HCT116 (cell line): ENCODE measurements at regions not wholly inside any gene's neighbourhood (a gene's known extent, or its start where the extent isn't known, plus 50 kb on each side); places are given as distances from the start of the nearest gene placed in this dataset.

Experiments used
- ATAC-seq: fragments of 200-7000 bp; cut with Tn5 transposase; 2 replicates; pipeline ENCODE4 v1.9.1; 2020; ENCODE audit warnings: mild to moderate bottlenecking, moderate library complexity
- BruUV-seq: library from RNA; stranded (reverse); fragments of 400-500 nt; replicated peaks from 2 replicates; lab custom pipeline; 2021; lab: Mats Ljungman, UMichigan
- CTCF ChIA-PET: fragments of 300-600 bp; sonication (Branson Sonifier 250); formaldehyde crosslinking; loops from one replicate; lab custom pipeline; 2021; ENCODE audit warnings: antibody characterized with exemption; lab: Charles Lee
- POLR2A ChIA-PET: fragments of 300-600, 350-600 bp; sonication (Branson Sonifier 250); formaldehyde crosslinking; loops from one replicate; lab custom pipeline; 2021; ENCODE audit warnings: antibody characterized with exemption; lab: Charles Lee
- RAD21 ChIA-PET, 2 experiments: fragments of 300-600 bp; sonication (Branson Sonifier 250); formaldehyde crosslinking; loops; one replicate each; lab custom pipeline; 2023; ENCODE audit warnings: low total read pairs in 2 of 2; ENCODE audit not compliant: uncharacterized antibody in 2 of 2, unreplicated experiment in 2 of 2, low non-redundant PET in 1 of 2; lab: Charles Lee
- DNase-seq: peaks from one replicate; pipeline ENCODE4 v3.0.0-alpha.2; 2010; ENCODE audit warnings: low read depth, low spot score
- H2AFZ ChIP-seq: fragments of 200-600 bp; shearing (Covaris generic), sonication (generic); 2 replicates; pipeline ENCODE4 v1.6.1; 2017; ENCODE audit warnings: low read depth, mixed run types, mixed read lengths, antibody characterized with exemption, low read length; ENCODE audit not compliant: poor library complexity, severe bottlenecking
- H3K27ac ChIP-seq: 2 replicates; pipeline ENCODE4 v1.5.1; 2012; ENCODE audit warnings: low read depth, low read length
- H3K27me3 ChIP-seq: fragments of 200-600 bp; sonication (generic); 2 replicates; pipeline ENCODE4 v1.6.1; 2016; ENCODE audit warnings: mixed run types, low read length, mixed read lengths; ENCODE audit not compliant: insufficient read depth
- H3K36me3 ChIP-seq, 2 experiments: fragments of 200-500 bp in 1 of 2; fragments of 200-600 bp in 1 of 2; sonication (Bioruptor generic) in 1 of 2; sonication (generic) in 1 of 2; 2 replicates each; pipeline versions ENCODE4 v1.5.1 to v1.6.1; 2014 to 2016; ENCODE audit warnings: low read length in 2 of 2, inconsistent platforms in 1 of 2, mixed read lengths in 1 of 2, mixed run types in 1 of 2; ENCODE audit not compliant: insufficient read depth in 2 of 2, control insufficient read depth in 1 of 2
- H3K4me1 ChIP-seq, 2 experiments: fragments of 200-600 bp in 1 of 2; sonication (generic) in 1 of 2; 2 replicates each; pipeline versions ENCODE4 v1.5.1 to v1.6.1; 2012 to 2017; ENCODE audit warnings: low read length in 2 of 2, inconsistent platforms in 1 of 2, mild to moderate bottlenecking in 1 of 2, mixed read lengths in 1 of 2, mixed run types in 1 of 2, moderate library complexity in 1 of 2; ENCODE audit not compliant: insufficient read depth in 2 of 2, control insufficient read depth in 1 of 2
- H3K4me2 ChIP-seq: fragments of 200-600 bp; sonication (generic); 2 replicates; pipeline ENCODE4 v1.6.1; 2017; ENCODE audit warnings: mixed run types, low read length, mixed read lengths
- H3K4me3 ChIP-seq, 2 experiments: fragments of 200-600 bp in 1 of 2; sonication (generic) in 1 of 2; replicated peaks in 1 of 2; 2 replicates each; pipeline ENCODE4 v1.5.1; 2011 to 2016; ENCODE audit warnings: low read length in 2 of 2, control low read depth in 1 of 2, low read depth in 1 of 2, mild to moderate bottlenecking in 1 of 2, mixed read lengths in 1 of 2, mixed run types in 1 of 2
- H3K79me2 ChIP-seq: fragments of 200-600 bp; sonication (generic); 2 replicates; pipeline ENCODE4 v1.6.1; 2017; ENCODE audit warnings: mild to moderate bottlenecking, mixed run types, low read length, moderate library complexity, mixed read lengths; ENCODE audit not compliant: insufficient read depth
- H3K9ac ChIP-seq: fragments of 200-600 bp; sonication (generic); 2 replicates; pipeline ENCODE4 v1.6.1; 2016; ENCODE audit warnings: low read length, mixed read lengths
- H3K9me2 ChIP-seq: fragments of 200-600 bp; sonication (generic), shearing (Covaris generic); 2 replicates; pipeline ENCODE4 v1.6.1; 2017; ENCODE audit warnings: mixed run types, mild to moderate bottlenecking, moderate library complexity; ENCODE audit not compliant: insufficient read depth
- H3K9me3 ChIP-seq, 2 experiments: fragments of 200-500 bp in 1 of 2; fragments of 200-600 bp in 1 of 2; sonication (Bioruptor generic) in 1 of 2; sonication (generic) in 1 of 2; 2 replicates each; pipeline ENCODE4 v1.6.1; 2014 to 2017; ENCODE audit warnings: low read length in 2 of 2, mixed read lengths in 2 of 2, inconsistent platforms in 1 of 2, low read depth in 1 of 2, mild to moderate bottlenecking in 1 of 2, mixed run types in 1 of 2, moderate library complexity in 1 of 2; ENCODE audit not compliant: control insufficient read depth in 1 of 2, insufficient read depth in 1 of 2
- H4K20me1 ChIP-seq: fragments of 200-600 bp; sonication (generic), shearing (Covaris generic); 2 replicates; pipeline ENCODE4 v1.6.1; 2017; ENCODE audit warnings: mixed run types, mild to moderate bottlenecking, moderate library complexity; ENCODE audit not compliant: insufficient read depth
- EGR1 ChIP-seq: IDR thresholded peaks from 2 replicates; pipeline ENCODE4 v1.6.1; 2012; ENCODE audit warnings: low read depth
- EZH2 ChIP-seq: fragments of 200-600 bp; sonication (generic); IDR thresholded peaks from 2 replicates; pipeline ENCODE4 v1.6.1; 2017; ENCODE audit warnings: antibody characterized with exemption, mixed run types
- EZH2phosphoT487 ChIP-seq: fragments of 200-600 bp; IDR thresholded peaks from 2 replicates; pipeline ENCODE4 v1.6.1; 2018; ENCODE audit warnings: antibody characterized with exemption, borderline replicate concordance
- FOSL1 ChIP-seq: IDR thresholded peaks from 2 replicates; pipeline ENCODE4 v1.6.1; 2012; ENCODE audit warnings: low read depth
- JUND ChIP-seq: IDR thresholded peaks from 2 replicates; pipeline ENCODE4 v1.6.1; 2012
- MAX ChIP-seq: IDR thresholded peaks from 2 replicates; pipeline ENCODE4 v1.6.1; 2012
- POLR2A ChIP-seq: IDR thresholded peaks from 2 replicates; pipeline ENCODE4 v1.7.0; 2011; ENCODE audit warnings: borderline replicate concordance; ENCODE audit not compliant: insufficient read depth, insufficient read length; ENCODE audit errors: extremely low read depth
- POLR2AphosphoS5 ChIP-seq: IDR thresholded peaks from 2 replicates; pipeline ENCODE4 v1.6.1; 2011; ENCODE audit warnings: mild to moderate bottlenecking, low read depth, low read length, moderate library complexity
- REST ChIP-seq: IDR thresholded peaks from 2 replicates; pipeline ENCODE4 v1.6.1; 2012; ENCODE audit warnings: low read depth
- SIN3A ChIP-seq: IDR thresholded peaks from 2 replicates; pipeline ENCODE4 v1.6.1; 2012; ENCODE audit warnings: low read depth
- SRF ChIP-seq: IDR thresholded peaks from 2 replicates; pipeline ENCODE4 v1.6.1; 2012; ENCODE audit warnings: low read depth
- TCF7L2 ChIP-seq: IDR thresholded peaks from 2 replicates; pipeline ENCODE4 v1.7.0; 2011; ENCODE audit warnings: borderline replicate concordance, inconsistent platforms; ENCODE audit not compliant: insufficient read depth, insufficient read length; ENCODE audit errors: extremely low read depth
- intact Hi-C: fragments of 100-400 bp; cut with micrococcal nuclease; formaldehyde crosslinking; loops from 2 replicates; pipeline ENCODE4 v1.10.0; 2022

GRCh38 chr18:78171954-78172353 is 807.7 kb upstream of the SALL3 start:
- H3K36me3 ChIP-seq, result no peaks in the 10 kb centered on the region
- H3K9ac ChIP-seq, result no peak overlapping the region
- POLR2A ChIA-PET, result no interaction called here
- no peaks in the 10 kb centered on the region for H3K9me2 ChIP-seq
- peaks cover 8 to 13% of the 10 kb centered on the region in 2 experiments; a peak in 2 of 4 replicates for H3K9me3 ChIP-seq
- no TSS peak for BruUV-seq
- no peak for DNase-seq
- H3K79me2 ChIP-seq, result no peaks in the 10 kb centered on the region
- TF ChIP-seq SRF (no peak), FOSL1 (no peak)
- TF ChIP-seq, all 23 proteins: peak for 0
- Histone ChIP-seq H3K4me2 (no peak overlapping the region), H3K4me1 (no peaks in the 10 kb centered on the region), H3K27me3 (no peaks in the 10 kb centered on the region), H2AFZ (no peak overlapping the region), H3K27ac (no peak overlapping the region), H3K4me3 (no peak overlapping the region), H4K20me1 (no peaks in the 10 kb centered on the region)
- ChIA-PET RAD21 (no interaction called here), CTCF (no interaction called here)
- intact Hi-C loops, result no loop called here
- ATAC-seq, result no peak

- ATAC-seq (no peak), DNase-seq (no peak)
- H3K27me3 ChIP-seq, result no peaks in the 10 kb centered on the region
- H3K79me2 ChIP-seq, result no peaks in the 10 kb centered on the region
- peaks cover 9 to 11% of the 10 kb centered on the region in 2 experiments; a peak in 2 of 4 replicates for H3K9me3 ChIP-seq
- no peaks in the 10 kb centered on the region for H4K20me1 ChIP-seq
- BruUV-seq, result no TSS peak
- no peak overlapping the region for H2AFZ ChIP-seq
- ChIA-PET POLR2A (no interaction called here), RAD21 (no interaction called here), CTCF (no interaction called here)
- no peaks in the 10 kb centered on the region for H3K36me3 ChIP-seq
- no peak overlapping the region for H3K4me2 ChIP-seq
- intact Hi-C loops, result no loop called here
- H3K9ac ChIP-seq, result no peak overlapping the region
- no peak overlapping the region for H3K4me3 ChIP-seq
- H3K4me1 ChIP-seq, result no peaks in the 10 kb centered on the region
- no peaks in the 10 kb centered on the region for H3K9me2 ChIP-seq
- no peak overlapping the region for H3K27ac ChIP-seq
- TF ChIP-seq POLR2AphosphoS5, result no peak
Measured at GRCh38 chr18:78174737-78175136, 804.9 kb upstream of the SALL3 start.

GRCh38 chr18:78178812-78179211 is 800.8 kb upstream of the SALL3 start:
- Histone ChIP-seq H3K79me2 (no peaks in the 10 kb centered on the region), H3K4me2 (no peak overlapping the region), H3K4me1 (no peaks in the 10 kb centered on the region), H3K9me2 (no peaks in the 10 kb centered on the region), H2AFZ (no peak overlapping the region), H3K9me3 (peaks cover 6 to 25% of the 10 kb centered on the region in 2 experiments; a peak in 2 of 4 replicates), H3K36me3 (no peaks in the 10 kb centered on the region), H3K4me3 (no peak overlapping the region), H3K9ac (no peak overlapping the region), H3K27ac (no peak overlapping the region), H4K20me1 (no peaks in the 10 kb centered on the region), H3K27me3 (no peaks in the 10 kb centered on the region)
- intact Hi-C loops, result no loop called here
- ChIA-PET RAD21 (no interaction called here), POLR2A (no interaction called here), CTCF (no interaction called here)
- no peak for ATAC-seq
- DNase-seq, result no peak
- BruUV-seq, result no TSS peak
- TF ChIP-seq EZH2phosphoT487 (no peak), REST (no peak), POLR2A (no peak), MAX (no peak), EGR1 (no peak), TCF7L2 (no peak), EZH2 (no peak), SIN3A (no peak), FOSL1 (no peak), JUND (no peak)
